ENCODE measurements at regions not wholly inside any gene's neighbourhood (a gene's known extent, or its start where the extent isn't known, plus 50 kb on each side); places are given as distances from the start of the nearest gene placed in this dataset.
"Not testable (repeated sequence)": the region's sequence is repeated elsewhere in the genome, so short reads cannot be mapped to it uniquely, and the experiment has no call there.

DNA sequence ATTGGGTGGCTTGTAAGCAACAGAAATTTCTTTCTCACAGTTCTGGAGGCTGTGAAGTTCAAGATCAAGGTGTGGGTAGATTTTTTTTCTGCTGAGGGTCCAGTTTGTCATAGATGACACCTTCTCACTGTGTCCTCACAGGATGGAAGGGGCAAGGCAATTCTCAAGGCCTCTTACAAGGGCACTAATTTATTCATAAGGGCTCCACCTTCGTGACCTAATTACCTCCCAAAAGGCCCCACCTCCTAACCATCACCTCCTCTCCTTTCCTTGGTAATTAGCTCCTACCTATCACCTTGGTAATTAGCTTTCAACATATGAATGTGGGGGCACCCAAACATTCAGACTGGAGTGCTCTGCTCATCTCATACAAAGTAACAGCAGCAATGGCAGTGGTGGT, 92.3 kb upstream of the CD44 start:
- Histone ChIP-seq H3K4me1 (replicated peaks) (no peaks in the 10 kb centered on the region), H3K9me3 (no peaks in the 10 kb centered on the region), H3K36me3 (no peaks in the 10 kb centered on the region), H3K27ac (no peak overlapping the region), H3K27me3 (replicated peaks; ENCODE audit: insufficient read depth) (no peaks in the 10 kb centered on the region), H3K4me3 (no peak overlapping the region)
- no peak for TF ChIP-seq POLR2AphosphoS5 (IDR thresholded peaks at IDR 0.05)
- TF ChIP-seq CTCF (IDR thresholded peaks at IDR 0.05) = no peak
- TF ChIP-seq POLR2A (IDR thresholded peaks at IDR 0.05) = no peak
- 90% methylated on average over 1 of the region's 1 CpG for WGBS
- DNase-seq (ENCODE audit: low spot score) = no peak
- intact Hi-C loops (cut with DNase I) = no loop called here

DNA sequence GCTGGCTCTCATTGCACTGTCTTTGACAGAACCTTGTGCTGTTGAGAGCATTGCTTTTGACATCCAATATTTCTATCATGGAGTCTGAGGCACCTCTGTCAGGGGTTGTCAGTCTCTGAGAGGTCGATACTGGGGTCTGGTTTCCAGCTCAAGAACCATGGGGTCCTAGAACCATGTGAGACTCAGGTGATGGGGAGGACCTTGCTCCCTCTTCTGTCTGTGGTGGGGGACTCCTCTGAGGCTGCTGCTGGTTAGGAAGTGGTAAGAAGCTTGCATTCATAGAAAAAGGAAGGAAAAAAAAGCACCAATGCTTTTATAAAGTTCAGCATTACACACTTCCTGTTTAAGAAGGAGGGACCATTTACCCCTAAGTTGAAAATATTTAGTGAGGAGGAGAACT, 91.8 kb upstream of the CD44 start:
- H3K4me3 ChIP-seq = no peak overlapping the region
- H3K27me3 ChIP-seq (replicated peaks; ENCODE audit: insufficient read depth) = no peaks in the 10 kb centered on the region
- intact Hi-C loops (cut with DNase I) = no loop called here
- no peaks in the 10 kb centered on the region for H3K4me1 ChIP-seq (replicated peaks)
- no peak for TF ChIP-seq POLR2AphosphoS5 (IDR thresholded peaks at IDR 0.05)
- TF ChIP-seq CTCF (IDR thresholded peaks at IDR 0.05) = no peak
- no peak for TF ChIP-seq POLR2A (IDR thresholded peaks at IDR 0.05)
- no peak overlapping the region for H3K27ac ChIP-seq
- H3K9me3 ChIP-seq = no peaks in the 10 kb centered on the region
- no peaks in the 10 kb centered on the region for H3K36me3 ChIP-seq
- DNase-seq (ENCODE audit: low spot score) = no peak
- whole genome bisulfite sequencing = 83% methylated on average over 1 of the region's 1 CpG

DNA sequence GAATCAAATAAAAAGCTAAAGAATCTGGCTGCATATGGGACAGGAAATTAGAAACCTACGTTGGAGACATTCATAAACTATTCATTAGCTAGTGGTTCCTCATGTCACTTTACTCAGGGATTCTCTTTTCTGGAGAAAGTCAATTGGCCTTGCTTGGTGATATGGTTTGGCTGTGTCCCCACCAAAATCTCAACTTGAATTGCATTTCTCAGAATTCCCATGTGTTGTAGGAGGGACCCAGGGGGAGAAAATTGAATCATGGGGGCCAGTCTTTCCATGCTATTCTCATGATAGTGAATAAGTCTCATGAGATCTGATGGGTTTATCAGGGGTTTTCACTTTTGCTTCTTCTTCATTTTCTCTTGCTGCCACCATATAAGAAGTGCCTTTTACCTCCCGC, 91.2 kb upstream of the CD44 start:
- DNase-seq (ENCODE audit: low spot score) = no peak
- TF ChIP-seq POLR2AphosphoS5 (IDR thresholded peaks at IDR 0.05) (no peak), CTCF (IDR thresholded peaks at IDR 0.05) (no peak), POLR2A (IDR thresholded peaks at IDR 0.05) (no peak)
- no peaks in the 10 kb centered on the region for H3K4me1 ChIP-seq (replicated peaks)
- no peaks in the 10 kb centered on the region for H3K9me3 ChIP-seq
- no peaks in the 10 kb centered on the region for H3K36me3 ChIP-seq
- WGBS = 84% methylated on average over 2 of the region's 2 CpGs
- intact Hi-C loops (cut with DNase I) = no loop called here
- no peak overlapping the region for H3K4me3 ChIP-seq
- no peaks in the 10 kb centered on the region for H3K27me3 ChIP-seq (replicated peaks; ENCODE audit: insufficient read depth)
- H3K27ac ChIP-seq = no peak overlapping the region

DNA sequence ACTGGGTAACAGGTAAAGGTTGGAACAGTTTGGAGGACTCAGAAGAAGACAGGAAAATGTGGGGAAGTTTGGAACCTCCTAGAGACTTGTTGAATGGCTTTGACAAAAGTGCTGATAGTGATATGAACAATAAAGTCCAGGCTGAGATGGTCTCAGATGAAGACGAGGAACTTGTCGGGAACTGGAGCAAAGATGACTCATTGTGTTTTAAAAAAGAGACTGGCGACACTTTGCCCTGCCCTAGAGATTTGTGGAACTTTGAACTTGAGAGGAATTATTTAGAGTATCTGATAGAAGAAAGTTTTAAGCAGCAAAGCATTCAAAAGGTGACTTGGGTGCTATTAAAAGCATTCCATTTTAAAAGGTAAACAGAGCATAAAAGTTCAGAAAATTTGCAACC, 90.6 kb upstream of the CD44 start:
- WGBS = 62% methylated on average over 3 of the region's 3 CpGs
- H3K27me3 ChIP-seq (replicated peaks; ENCODE audit: insufficient read depth); H3K4me3 ChIP-seq; H3K27ac ChIP-seq; intact Hi-C loops (cut with DNase I); H3K4me1 ChIP-seq (replicated peaks); DNase-seq (ENCODE audit: low spot score); H3K36me3 ChIP-seq; H3K9me3 ChIP-seq: not testable (repeated sequence)

GRCh38 chr11:35049859-35050531, 89.0 kb upstream of the CD44 start:
- Histone ChIP-seq H3K9me3 (no peaks in the 10 kb centered on the region), H3K27ac (no peak overlapping the region), H3K4me1 (replicated peaks) (no peaks in the 10 kb centered on the region), H3K36me3 (no peaks in the 10 kb centered on the region), H3K4me3 (no peak overlapping the region), H3K27me3 (replicated peaks; ENCODE audit: insufficient read depth) (no peaks in the 10 kb centered on the region)
- DNase-seq (ENCODE audit: low spot score) = no peak
- intact Hi-C loops (cut with DNase I) = no loop called here
- TF ChIP-seq POLR2AphosphoS5 (IDR thresholded peaks at IDR 0.05) (no peak), CTCF (IDR thresholded peaks at IDR 0.05) (no peak), POLR2A (IDR thresholded peaks at IDR 0.05) (no peak)
- WGBS = 75% methylated on average over 4 of the region's 4 CpGs
